ENCODE measurements at regions not wholly inside any gene's neighbourhood (a gene's known extent, or its start where the extent isn't known, plus 50 kb on each side); places are given as distances from the start of the nearest gene placed in this dataset.
"Not testable (repeated sequence)": the region's sequence is repeated elsewhere in the genome, so short reads cannot be mapped to it uniquely, and the experiment has no call there.

- no peak for DNase-seq
These were observed 210.6 kb downstream of the DLL1 start for GRCh38 chr6:170080169-170080827.

- DNase-seq, result no peak
These were observed 214.3 kb downstream of the DLL1 start for GRCh38 chr6:170076466-170077165.

GRCh38 chr6:170075659-170076223, 215.1 kb downstream of the DLL1 start:
- no peak for DNase-seq

- DNase-seq, result no peak
These were observed 216.0 kb downstream of the DLL1 start for GRCh38 chr6:170074907-170075306.

- DNase-seq, result no peak
These were observed 216.4 kb downstream of the DLL1 start for GRCh38 chr6:170074435-170074834.

GRCh38 chr6:170073846-170074245, 217.0 kb downstream of the DLL1 start:
- DNase-seq, result no peak

GRCh38 chr6:170072246-170072645, 218.6 kb downstream of the DLL1 start:
- DNase-seq, result no peak

- no peak for DNase-seq
These were observed 221.3 kb downstream of the DLL1 start for GRCh38 chr6:170069611-170070010.

- no peak for DNase-seq
These were observed 222.4 kb downstream of the DLL1 start for GRCh38 chr6:170068496-170068895.

- no peak for DNase-seq
These were observed 222.9 kb downstream of the DLL1 start for GRCh38 chr6:170067923-170068360.

- no peak for DNase-seq
These were observed 223.7 kb downstream of the DLL1 start for GRCh38 chr6:170067181-170067641.

- DNase-seq, result no peak
These were observed 224.2 kb downstream of the DLL1 start for GRCh38 chr6:170066679-170067078.

- no peak for DNase-seq
These were observed 226.9 kb downstream of the DLL1 start for GRCh38 chr6:170063851-170064602.

- DNase-seq, result no peak
These were observed 227.4 kb downstream of the DLL1 start for GRCh38 chr6:170063431-170063830.

GRCh38 chr6:170062915-170063241, 228.0 kb downstream of the DLL1 start:
- DNase-seq, result no peak

GRCh38 chr6:170062209-170062914, 228.5 kb downstream of the DLL1 start:
- DNase-seq, result no peak

GRCh38 chr6:170058878-170059485, 231.9 kb downstream of the DLL1 start:
- DNase-seq, result no peak

- no peak for DNase-seq
These were observed 232.7 kb downstream of the DLL1 start for GRCh38 chr6:170057961-170058877.

- DNase-seq, result no peak
These were observed 233.7 kb downstream of the DLL1 start for GRCh38 chr6:170057034-170057734.

GRCh38 chr6:170056278-170056711, 234.6 kb downstream of the DLL1 start:
- no peak for DNase-seq

- DNase-seq, result not testable (repeated sequence)
These were observed 235.1 kb downstream of the DLL1 start for GRCh38 chr6:170055797-170056196.

Data from inflammatory macrophage treated with lipopolysaccharide for 1 hour (primary cell).